NCI-H146 treated with DMSO at 0.1 percent for 48 hours (cell line): ENCODE measurements at regions not wholly inside any gene's neighbourhood (a gene's known extent, or its start where the extent isn't known, plus 50 kb on each side); places are given as distances from the start of the nearest gene placed in this dataset.
A peak's percentile ranks its signal among the peaks of the same experiment; 100 is the strongest.
"Not testable (repeated sequence)": the region's sequence is repeated elsewhere in the genome, so short reads cannot be mapped to it uniquely, and the experiment has no call there.

Experiments used
- DNase-seq: peaks from one replicate; lab custom pipeline; 2025; ENCODE audit not compliant: unreplicated experiment; lab: John Stamatoyannopoulos, UW

DNA sequence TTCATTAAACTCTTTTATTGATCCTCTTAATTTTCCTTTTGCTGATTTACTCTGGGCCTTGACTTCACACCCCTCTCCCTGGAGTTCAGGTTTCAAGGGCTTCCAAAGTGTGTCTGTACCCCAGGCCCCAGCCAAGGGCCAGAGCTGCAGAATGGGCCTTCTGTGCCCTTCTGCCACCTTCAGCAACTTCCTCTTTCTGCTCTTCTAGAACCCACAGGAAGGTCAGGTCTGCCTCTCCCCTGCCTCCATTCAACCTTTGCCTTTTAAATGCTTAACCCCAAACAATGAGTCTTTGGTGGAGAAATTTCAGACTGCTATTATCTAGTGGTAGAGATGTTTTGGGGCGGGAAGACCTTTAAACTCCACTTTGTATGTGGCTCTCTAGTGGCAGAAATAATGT lies 63.1 kb downstream of the TSN start:
- DNase-seq: no peak

DNA sequence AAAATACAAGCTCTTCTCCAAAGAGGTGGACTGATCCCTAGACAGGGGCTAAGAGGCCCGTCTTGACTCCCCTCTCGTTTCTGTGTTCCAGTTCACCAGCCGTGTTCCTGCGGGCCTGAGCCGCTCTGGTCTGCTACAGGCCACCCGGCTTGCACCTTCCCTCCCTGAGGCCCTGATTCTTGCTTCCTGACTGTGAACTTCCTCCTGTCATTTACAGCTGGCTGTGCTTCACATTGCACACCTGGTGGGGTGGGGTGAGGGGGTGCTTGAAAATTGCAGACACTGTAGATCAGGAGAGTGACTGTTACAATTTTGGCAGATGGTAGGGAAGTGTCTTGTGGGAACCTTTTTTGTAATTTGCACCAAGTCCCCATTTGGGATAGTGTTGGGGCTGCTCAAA lies 64.4 kb downstream of the TSN start:
- DNase-seq: no peak

DNA sequence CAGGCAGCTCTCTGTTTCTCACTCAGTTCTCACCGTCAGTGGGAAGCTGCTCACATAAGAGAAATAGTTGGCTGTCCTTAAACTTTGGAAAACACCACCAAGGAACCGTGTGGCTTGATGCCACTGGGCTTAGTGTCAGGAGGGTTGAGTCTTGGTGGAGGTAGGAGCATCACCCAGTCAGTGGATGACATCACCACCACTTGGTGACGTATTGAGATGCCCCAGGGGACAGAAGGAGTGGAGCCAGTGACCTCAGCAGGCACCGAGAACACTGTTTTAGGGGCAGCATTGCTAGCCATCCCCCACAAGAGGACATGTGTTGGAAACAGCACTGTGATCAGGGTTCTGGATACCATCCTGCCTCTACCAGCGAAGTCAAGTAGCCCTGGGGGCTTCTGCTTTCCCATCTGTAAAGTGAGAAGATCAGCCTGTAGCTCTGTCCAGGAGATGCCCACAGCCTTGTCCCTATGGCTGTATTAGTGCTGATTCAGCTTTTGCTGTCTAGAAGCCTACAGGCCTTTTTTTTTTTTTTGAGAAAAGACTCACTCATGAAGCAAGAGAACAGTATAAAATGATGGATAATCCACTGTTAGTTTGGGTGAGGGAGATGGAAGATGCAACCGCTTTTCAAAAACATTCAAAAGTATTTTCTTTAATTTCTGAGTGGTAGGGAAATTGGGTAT lies 66.2 kb downstream of the TSN start:
- DNase-seq: no peak

DNA sequence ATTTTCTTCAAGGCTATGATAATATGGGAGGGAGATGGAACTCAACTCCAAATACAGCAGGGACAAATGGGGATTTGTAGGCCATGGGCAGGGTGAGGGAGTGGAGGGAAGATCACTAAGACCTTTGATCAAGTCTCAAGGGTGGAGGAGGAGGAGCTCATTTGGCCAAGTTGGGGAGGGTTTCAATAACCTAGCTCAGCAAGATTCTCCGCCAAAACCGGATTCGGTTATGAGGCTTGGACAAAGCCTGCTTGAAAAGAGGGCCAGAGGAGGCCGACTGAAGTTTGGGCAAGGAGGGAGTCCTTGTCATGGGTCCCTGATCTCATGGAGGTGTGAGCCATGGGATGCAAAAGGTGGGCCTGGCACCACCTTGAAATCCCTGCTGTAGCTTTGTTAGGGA lies 68.8 kb downstream of the TSN start:
- DNase-seq: no peak

DNA sequence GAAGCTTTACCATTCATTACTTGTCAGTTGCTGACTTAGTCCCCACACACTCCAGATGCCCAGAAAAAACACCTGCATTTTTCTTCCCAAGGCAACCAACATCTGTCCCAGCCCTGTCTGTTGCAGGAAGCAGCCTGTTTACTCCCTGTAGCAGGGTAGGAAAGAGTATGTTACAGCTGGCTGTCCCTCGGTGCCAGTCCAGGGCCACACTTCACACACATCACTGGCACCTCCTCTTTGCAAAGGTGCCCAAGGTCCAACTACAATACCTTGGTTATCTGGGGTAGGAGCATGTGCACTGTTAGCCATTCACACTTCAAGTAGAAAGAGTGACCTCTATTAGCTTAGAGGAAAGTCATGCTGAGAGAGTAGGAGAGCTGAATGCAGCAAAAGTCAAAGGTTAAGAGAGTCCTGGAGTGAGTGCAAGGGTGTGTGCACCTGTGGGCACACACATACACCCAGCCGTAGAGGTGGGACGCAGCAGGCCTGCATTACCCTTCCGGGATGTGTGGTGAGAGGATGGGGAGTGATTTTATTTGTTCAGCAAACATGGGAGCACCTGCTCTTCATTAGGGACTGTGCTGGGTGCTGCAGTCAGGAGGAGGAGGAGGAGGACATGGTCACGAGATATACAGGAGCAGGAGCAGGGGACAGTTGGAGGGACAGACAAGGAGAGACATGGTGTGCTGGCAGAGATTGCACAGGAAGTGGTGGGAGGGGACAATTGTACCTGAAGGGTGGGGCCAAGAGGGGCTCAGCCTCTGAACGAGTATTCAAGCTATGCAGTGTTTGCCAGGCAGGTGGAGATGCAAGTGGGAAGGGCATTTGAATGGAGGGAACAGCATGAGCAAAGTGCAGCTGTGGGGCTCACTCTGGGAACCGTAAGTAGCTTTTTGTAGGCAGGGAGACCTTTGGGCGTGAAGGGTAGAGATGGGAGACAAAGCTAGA lies 69.8 kb downstream of the TSN start:
- DNase-seq: peak; percentile 97

DNA sequence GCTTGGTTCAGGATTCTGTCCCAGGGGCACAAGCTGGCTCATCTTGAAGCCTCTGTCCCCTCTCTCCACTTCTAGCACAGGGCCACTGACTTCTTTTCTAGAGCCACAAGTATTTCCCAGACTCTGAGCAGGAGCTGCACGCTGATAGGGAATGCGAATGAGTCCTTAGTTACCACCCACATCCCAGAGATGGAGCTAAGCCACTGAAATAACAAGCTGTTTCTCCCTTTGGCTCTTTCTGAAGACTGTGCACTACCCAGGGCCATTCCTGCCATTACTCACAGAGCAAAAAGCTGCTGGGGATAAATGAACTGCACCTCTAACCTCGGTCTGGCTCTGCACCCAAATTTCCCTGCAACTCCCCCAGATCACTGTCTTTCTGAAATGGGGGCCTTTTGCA lies 70.6 kb downstream of the TSN start:
- no peak for DNase-seq

DNA sequence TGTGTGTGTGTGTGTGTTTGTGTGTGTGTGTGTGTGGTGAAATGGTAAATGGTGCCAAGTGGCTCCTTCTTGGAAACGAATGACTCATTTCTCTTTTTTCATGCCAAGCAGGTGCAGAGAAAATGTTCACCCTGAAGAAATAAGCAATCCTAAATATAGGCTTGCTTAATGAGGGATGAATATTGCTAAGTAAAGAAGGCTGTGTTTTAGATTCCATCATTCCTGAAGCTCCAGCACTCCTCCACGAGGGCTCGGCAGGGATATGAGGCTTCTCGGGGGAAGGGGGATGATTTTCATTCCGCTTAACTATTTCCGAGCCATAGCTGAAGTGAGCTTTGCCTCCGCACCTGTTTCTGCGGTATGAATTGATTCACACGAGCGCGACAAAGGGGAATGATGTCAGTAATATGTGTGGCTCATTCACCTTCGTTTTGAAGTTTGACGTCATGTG lies 72.9 kb downstream of the TSN start:
- DNase-seq: no peak

DNA sequence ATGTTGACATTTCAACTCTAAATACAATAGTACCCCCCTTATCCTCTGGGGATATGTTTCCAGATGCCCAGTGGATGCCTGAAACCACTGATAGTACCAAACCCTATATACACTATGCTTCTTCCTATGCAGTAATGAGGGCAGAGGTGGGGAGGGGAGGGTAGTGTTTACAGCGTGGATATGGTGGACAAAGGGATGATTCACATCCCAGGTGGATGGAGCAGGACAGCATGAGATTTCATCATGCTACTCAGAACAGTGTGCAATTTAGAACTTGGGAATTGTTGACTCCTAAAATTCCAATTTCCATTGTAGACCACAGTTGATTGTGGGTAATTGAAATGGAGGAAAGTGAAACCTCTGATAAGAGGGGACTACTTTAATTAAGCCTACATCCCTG lies 75.4 kb downstream of the TSN start:
- DNase-seq: no peak

DNA sequence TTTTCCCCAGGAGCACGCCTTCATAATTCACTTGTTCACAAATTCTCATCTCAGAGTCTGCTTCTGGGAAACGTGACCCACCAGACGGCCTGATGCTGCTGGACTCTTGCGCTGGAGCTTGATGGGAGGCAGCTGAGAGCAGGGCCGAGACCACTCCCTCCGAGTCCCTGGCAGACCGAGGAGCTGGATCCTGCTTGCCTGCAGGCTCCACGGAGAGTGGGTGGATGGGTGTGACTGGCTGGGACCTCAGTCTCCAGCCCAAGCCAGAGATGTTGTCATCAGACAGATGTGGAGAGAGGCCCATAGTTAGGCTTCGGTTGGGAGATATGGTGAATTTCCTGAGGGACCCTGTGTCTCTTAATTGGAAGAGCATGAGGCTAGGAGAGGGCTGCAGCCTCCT lies 76.4 kb downstream of the TSN start:
- DNase-seq: no peak

DNA sequence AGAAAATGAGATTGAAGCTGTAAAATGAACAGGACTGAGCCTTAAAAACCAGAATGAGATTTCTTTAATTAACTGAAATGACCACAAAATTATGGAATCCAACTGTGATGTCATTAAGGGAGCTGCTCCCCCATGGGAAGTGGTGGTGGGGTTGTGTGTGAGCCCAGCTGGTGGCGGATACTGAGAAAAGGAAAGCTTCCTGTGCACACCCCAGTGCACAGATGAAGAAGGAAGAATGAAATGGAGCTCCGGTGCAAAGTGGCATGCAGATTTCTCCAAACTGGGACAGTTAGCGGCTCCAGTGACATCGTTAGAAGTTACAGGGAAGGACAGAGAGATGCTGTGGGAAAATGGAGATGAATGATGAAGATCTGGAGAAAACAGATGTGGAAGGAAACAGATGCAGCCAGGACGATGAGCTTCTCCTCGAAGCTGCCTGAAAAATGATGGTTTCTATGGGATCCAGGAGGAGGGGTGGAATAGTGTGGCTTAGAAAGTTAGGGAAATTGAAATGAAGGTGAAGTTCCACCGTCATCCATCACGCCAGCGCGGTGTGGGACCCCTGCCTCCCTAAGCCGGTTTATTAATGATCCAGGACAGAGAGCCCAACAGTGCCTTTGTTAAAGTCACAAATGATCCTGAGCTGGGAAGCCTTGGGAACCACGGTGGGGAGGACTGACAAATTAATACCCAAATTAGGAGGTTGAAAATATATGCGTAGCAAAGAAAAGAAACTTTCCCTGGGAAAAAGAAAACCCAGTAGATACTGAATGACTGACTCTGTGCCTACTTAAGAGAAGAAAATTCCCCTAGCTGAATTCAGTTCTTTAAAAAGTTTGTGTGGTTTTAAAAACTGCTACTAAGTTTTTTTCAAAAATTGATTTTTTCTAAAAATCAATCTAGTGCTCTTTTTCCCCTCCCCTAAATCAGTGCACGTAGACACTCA lies 77.2 kb downstream of the TSN start:
- DNase-seq: no peak

DNA sequence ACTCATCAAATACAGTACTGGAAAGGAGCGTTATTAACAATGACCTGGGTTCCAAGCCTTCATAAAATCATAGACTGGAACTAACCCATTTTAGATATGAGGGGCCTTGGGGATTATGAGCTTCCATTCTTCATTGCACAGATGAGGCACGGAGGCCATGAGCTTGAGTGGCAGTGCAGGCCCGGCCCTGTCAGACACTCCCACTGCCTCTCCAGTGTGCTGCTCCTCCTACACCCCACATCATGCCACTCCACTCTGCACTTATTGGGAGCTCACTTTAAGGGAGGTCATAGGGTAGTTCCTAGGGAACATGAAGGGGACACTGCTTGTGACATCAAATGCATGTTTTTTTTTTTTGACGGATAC lies 77.9 kb downstream of the TSN start:
- no peak for DNase-seq

DNA sequence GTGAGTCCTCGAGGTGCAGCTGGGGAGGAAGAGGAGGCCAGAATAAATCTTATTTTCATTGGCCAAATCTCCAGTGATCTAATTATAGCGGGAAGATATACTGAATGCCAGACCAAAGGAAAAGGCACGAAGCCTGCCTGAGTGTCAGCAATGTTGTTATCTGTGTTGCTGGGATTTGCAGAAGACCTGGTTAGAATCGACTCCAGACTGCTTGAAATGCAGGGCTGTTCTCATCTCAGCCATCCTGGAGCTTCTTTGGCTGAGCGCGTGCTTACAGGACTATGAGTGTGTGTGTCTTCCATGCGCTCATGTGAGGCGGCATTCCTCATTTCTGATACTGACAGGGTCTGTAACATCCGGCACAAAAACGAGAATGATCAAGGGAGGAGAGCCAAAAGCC lies 81.2 kb downstream of the TSN start:
- DNase-seq: no peak

DNA sequence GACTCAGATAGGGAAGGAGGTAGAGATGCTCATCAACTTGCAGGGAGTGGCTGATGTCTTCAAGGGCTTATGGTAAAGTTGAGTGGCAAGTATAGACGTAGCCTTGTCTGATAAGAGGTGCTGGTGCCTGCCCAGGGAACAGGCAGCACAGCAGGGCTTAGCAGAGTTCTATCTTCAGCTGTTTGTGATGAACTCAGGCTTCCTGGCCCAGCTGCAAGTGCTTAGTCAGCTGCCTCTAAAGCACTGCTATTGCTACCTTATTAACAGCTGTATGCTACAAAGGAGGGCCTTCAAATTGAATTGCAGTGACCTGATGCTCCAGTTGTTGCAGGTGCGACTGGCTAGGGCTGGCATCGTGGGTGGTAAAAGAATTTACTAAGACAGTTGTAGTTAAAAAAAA lies 82.1 kb downstream of the TSN start:
- DNase-seq: no peak

DNA sequence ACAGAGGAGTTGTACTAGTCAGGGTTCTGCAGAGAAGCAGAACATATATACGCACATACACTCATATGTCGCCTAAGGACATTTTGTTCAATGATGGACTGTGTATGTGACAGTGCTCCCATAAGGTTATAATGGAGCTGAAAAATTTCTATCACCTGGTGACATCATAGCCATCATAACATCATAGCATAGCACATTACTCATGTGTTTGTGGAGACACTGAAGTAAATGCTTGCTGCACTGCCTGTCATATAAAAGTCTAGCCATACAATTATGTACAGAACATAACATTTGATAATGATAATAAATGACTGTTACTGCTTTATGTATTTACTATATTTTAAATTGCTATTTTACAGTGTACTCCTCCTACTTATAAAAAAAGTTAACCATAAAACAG lies 83.1 kb downstream of the TSN start:
- DNase-seq: no peak

DNA sequence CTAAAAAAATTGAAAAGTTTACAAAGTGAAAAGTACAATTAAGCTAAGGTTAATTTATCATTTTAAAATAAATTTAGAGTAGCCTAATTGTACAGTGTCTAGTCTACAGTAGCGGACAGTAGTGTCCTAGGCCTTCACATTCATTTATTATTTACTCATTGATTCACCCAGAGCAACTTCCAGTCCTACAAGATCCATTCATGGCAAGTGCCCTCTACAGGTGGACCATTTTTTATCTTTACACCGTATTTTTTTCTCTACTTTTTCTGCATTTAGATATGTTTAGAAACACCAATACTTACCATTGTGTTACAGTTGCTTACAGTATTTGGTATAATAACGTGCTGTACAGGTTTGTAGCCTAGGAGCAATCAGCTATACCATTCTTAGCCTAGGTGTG lies 84.1 kb downstream of the TSN start:
- no peak for DNase-seq

DNA sequence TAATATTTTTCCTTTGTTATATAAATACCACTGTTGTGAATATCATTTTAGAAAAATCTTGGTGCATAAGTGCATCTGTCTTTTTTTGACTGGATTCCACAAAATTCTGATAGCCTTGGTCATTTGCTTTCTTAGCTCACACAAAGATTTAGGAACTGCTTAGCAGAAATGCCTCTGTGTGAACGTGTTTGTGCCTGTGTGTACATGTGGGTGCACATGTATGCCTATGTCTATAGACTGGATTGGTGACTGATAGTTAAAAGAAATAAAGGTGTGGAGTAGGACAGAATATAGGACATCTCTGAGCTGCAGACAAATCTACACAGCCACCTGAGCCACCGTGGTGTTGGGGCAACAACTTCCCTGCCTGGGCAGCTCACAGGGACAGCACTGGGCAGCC lies 93.8 kb downstream of the TSN start:
- DNase-seq: no peak

DNA sequence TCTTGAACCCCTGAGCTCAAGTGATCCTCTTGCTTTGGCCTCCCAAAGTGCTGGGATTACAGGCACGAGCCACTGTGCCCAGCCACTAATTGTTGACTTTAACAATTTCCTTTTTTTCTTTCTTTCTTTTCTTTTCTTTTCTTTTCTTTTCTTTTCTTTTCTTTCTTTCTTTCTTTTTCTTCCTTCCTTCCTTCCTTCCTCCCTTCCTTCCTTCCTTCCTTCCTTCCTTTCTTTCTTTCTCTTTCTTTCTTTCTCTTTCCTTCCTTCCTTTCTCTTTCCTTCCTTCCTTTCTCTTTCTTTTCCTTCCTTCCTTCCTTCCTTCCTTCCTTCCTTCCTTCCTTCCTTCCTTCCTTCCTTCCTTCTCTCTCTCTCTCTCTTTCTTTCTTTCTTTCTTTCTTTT lies 97.7 kb downstream of the TSN start:
- not testable (repeated sequence) for DNase-seq

DNA sequence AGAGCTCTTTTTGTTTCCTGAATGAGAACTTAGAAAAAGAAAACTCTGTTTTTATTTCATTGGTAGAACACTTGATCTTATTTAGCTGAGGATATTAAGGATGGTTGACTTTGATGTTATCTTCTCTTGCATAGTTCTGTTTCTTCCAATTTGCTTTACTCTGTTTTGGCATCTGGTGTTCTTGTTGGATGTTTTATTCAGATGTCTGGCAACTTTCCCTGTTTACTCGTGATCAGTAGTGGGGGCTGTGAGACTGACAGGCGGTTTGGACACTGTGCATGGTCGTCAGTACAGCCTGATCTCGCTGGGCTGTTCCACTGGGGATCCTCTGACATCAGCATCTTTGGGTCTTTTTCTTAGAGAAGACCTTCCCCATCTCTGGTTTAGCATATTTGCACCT lies 100.1 kb downstream of the TSN start:
- DNase-seq: no peak

DNA sequence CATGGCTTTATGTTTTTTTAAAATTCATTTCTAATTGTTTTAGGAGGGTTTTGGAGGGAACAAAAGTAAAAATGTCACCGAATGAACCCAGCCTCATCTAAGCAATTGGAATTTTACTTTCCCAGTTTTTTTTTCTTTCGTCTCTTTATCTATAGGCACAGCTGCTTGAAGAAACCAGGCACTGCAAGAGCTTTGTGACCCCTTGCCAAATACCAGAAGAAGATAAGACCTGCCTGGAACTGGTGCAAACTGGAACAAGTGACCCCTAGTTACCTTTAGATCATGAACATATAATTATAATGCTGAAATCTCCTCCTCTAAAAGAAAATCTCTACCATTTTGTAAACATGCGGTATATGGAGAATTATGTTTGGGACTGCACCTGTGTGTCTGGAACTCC lies 100.9 kb downstream of the TSN start:
- no peak for DNase-seq

DNA sequence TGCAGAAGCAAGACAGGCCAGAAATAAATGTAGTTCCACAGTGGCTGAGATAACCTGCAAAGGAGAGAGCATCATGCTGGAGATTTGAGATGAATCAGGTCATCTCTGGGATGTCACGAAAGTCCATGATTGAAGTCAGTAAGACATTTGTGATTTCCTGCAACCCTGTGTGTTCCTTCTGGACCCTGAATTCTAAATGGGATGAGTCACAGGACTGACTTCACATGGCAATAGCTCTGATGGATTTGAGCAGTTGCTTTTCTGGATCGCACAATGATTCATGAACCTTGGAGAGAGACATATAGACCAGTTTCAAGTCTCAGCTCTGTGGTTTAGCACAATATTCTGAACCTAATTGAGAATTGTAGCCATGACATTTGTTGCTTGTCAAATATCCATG lies 102.9 kb downstream of the TSN start:
- DNase-seq: no peak

DNA sequence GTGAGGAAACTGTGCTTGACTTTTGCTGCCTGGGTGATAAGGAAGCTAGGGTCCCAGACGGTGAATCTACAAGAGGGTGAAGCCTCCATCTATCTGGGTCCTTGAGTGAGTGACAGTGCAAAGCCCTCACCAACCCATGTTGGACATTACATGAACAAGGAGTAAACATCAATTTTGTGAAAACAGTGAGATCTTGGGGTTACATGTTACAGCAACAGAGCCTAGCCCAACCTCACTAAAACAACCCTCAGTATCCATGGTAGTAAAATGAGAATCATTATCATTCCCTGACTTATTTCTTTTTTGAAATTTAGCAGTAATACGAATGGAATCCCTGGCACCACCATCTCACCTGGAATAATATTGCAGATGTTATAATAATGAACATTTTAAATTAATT lies 103.4 kb downstream of the TSN start:
- DNase-seq: no peak
